H9 (cell line): ENCODE measurements at regions not wholly inside any gene's neighbourhood (a gene's known extent, or its start where the extent isn't known, plus 50 kb on each side); places are given as distances from the start of the nearest gene placed in this dataset.

ENCODE experiments used
- DNase-seq: peaks from one replicate; pipeline ENCODE4 v3.0.0-alpha.2; 2017
- H2AFZ ChIP-seq: one replicate; pipeline ENCODE4 v1.6.1; 2013; ENCODE audit warnings: mild to moderate bottlenecking, low read length, control low read depth, moderate library complexity
- H2AK5ac ChIP-seq: 2 replicates; pipeline ENCODE4 v1.6.1; 2013; ENCODE audit warnings: low read length, control low read depth, mixed read lengths; ENCODE audit not compliant: insufficient read length
- H2BK120ac ChIP-seq: one replicate; pipeline ENCODE4 v1.6.1; 2013; ENCODE audit warnings: low read depth, mild to moderate bottlenecking, low read length, control low read depth, inconsistent platforms; ENCODE audit not compliant: poor library complexity, severe bottlenecking
- H2BK12ac ChIP-seq: 2 replicates; pipeline ENCODE4 v1.6.1; 2013; ENCODE audit warnings: low read length, control low read depth, mixed read lengths, low read depth; ENCODE audit not compliant: insufficient read length
- H2BK15ac ChIP-seq: 2 replicates; pipeline ENCODE4 v1.6.1; 2013; ENCODE audit warnings: low read depth, low read length, control low read depth
- H2BK20ac ChIP-seq: one replicate; pipeline ENCODE4 v1.6.1; 2013; ENCODE audit warnings: low read depth, mild to moderate bottlenecking, low read length, control low read depth, inconsistent platforms; ENCODE audit not compliant: poor library complexity, severe bottlenecking
- H2BK5ac ChIP-seq: 2 replicates; pipeline ENCODE4 v1.6.1; 2013; ENCODE audit warnings: low read length, control low read depth, mixed read lengths; ENCODE audit not compliant: insufficient read length
- H3K14ac ChIP-seq: 2 replicates; pipeline ENCODE4 v1.6.1; 2013; ENCODE audit warnings: low read length, control low read depth; ENCODE audit not compliant: insufficient read depth
- H3K18ac ChIP-seq: 2 replicates; pipeline ENCODE4 v1.6.1; 2013; ENCODE audit warnings: low read depth, mild to moderate bottlenecking, mixed read lengths, low read length, control low read depth; ENCODE audit not compliant: insufficient read length
- H3K23ac ChIP-seq: 2 replicates; pipeline ENCODE4 v1.6.1; 2013; ENCODE audit warnings: low read length, control low read depth, mixed read lengths, low read depth; ENCODE audit not compliant: insufficient read length
- H3K23me2 ChIP-seq: 2 replicates; pipeline ENCODE4 v1.6.1; 2013; ENCODE audit warnings: low read depth, mild to moderate bottlenecking, mixed read lengths, low read length, control low read depth; ENCODE audit not compliant: insufficient read length, poor library complexity, severe bottlenecking
- H3K27ac ChIP-seq: 2 replicates; pipeline ENCODE4 v1.5.1; 2013; ENCODE audit warnings: low read length, control low read depth, mixed read lengths, low read depth; ENCODE audit not compliant: insufficient read length
- H3K27me3 ChIP-seq: 2 replicates; pipeline ENCODE4 v1.6.1; 2013; ENCODE audit warnings: low read length, control low read depth, inconsistent platforms; ENCODE audit not compliant: insufficient read depth
- H3K4ac ChIP-seq: 2 replicates; pipeline ENCODE4 v1.6.1; 2013; ENCODE audit warnings: low read depth, mild to moderate bottlenecking, control low read depth, inconsistent platforms, low read length, moderate library complexity
- H3K4me1 ChIP-seq: 2 replicates; pipeline ENCODE4 v1.6.1; 2013; ENCODE audit warnings: low read length, control low read depth, inconsistent platforms; ENCODE audit not compliant: insufficient read depth
- H3K4me2 ChIP-seq: 2 replicates; pipeline ENCODE4 v1.6.1; 2013; ENCODE audit warnings: low read length, control low read depth, mixed read lengths; ENCODE audit not compliant: insufficient read length, insufficient read depth
- H3K56ac ChIP-seq: 2 replicates; pipeline ENCODE4 v1.6.1; 2013; ENCODE audit warnings: low read depth, mild to moderate bottlenecking, mixed read lengths, low read length, control low read depth; ENCODE audit not compliant: insufficient read length
- H3K79me1 ChIP-seq: 2 replicates; pipeline ENCODE4 v1.6.1; 2013; ENCODE audit warnings: low read depth, mild to moderate bottlenecking, moderate library complexity, low read length, control low read depth, inconsistent platforms; ENCODE audit not compliant: insufficient read depth, poor library complexity, severe bottlenecking
- H3K79me2 ChIP-seq: 2 replicates; pipeline ENCODE4 v1.6.1; 2013; ENCODE audit warnings: low read length, control low read depth, inconsistent platforms; ENCODE audit not compliant: insufficient read depth
- H3K9ac ChIP-seq: 2 replicates; pipeline ENCODE4 v1.6.1; 2013; ENCODE audit warnings: low read length, control low read depth, mixed read lengths; ENCODE audit not compliant: insufficient read length; ENCODE audit errors: extremely low read depth
- H3K9me3 ChIP-seq: one replicate; pipeline ENCODE4 v1.6.1; 2013; ENCODE audit warnings: low read depth, low read length, inconsistent platforms; ENCODE audit not compliant: control insufficient read depth
- H3T11ph ChIP-seq: one replicate; pipeline ENCODE4 v1.6.1; 2013; ENCODE audit warnings: mild to moderate bottlenecking, low read length, control low read depth, inconsistent platforms
- H4K20me1 ChIP-seq: one replicate; pipeline ENCODE4 v1.6.1; 2013; ENCODE audit not compliant: control insufficient read depth, insufficient read length, insufficient read depth
- H4K5ac ChIP-seq: 2 replicates; pipeline ENCODE4 v1.6.1; 2013; ENCODE audit warnings: low read depth, mild to moderate bottlenecking, mixed read lengths, low read length, control low read depth; ENCODE audit not compliant: insufficient read length
- H4K8ac ChIP-seq: replicated peaks from 2 replicates; pipeline ENCODE4 v1.6.1; 2013; ENCODE audit warnings: low read length, control low read depth, mixed read lengths, low read depth; ENCODE audit not compliant: insufficient read length
- H4K91ac ChIP-seq: 2 replicates; pipeline ENCODE4 v1.6.1; 2013; ENCODE audit warnings: low read depth, mild to moderate bottlenecking, moderate library complexity, mixed read lengths, low read length, control low read depth; ENCODE audit not compliant: insufficient read length
- H3K27ac Mint-ChIP-seq, 3 experiments: 2 replicates in 2 of 3; 3 replicates in 1 of 3; pipeline ENCODE4 v1.8.0; 2020 to 2021; ENCODE audit warnings: mixed read lengths in 3 of 3, mild to moderate bottlenecking in 1 of 3, moderate library complexity in 1 of 3
- H3K27me3 Mint-ChIP-seq: 2 replicates; pipeline ENCODE4 v1.8.0; 2021; ENCODE audit warnings: low read depth, mild to moderate bottlenecking, moderate library complexity, mixed read lengths
- H3K36me3 Mint-ChIP-seq, 3 experiments: 2 replicates in 2 of 3; 3 replicates in 1 of 3; pipeline ENCODE4 v1.8.0; 2020 to 2021; ENCODE audit warnings: low read depth in 3 of 3, mixed read lengths in 3 of 3; ENCODE audit not compliant: insufficient read depth in 1 of 3
- H3K4me1 Mint-ChIP-seq, 2 experiments: 2 replicates each; pipeline ENCODE4 v1.8.0; 2020; ENCODE audit warnings: mixed read lengths in 2 of 2
- H3K4me3 Mint-ChIP-seq, 2 experiments: 2 replicates in 1 of 2; 3 replicates in 1 of 2; pipeline ENCODE4 v1.8.0; 2020 to 2021; ENCODE audit warnings: mild to moderate bottlenecking in 2 of 2, mixed read lengths in 2 of 2, moderate library complexity in 1 of 2
- H3K9me3 Mint-ChIP-seq, 2 experiments: 2 replicates in 1 of 2; 3 replicates in 1 of 2; pipeline ENCODE4 v1.8.0; 2020; ENCODE audit warnings: mild to moderate bottlenecking in 2 of 2, mixed read lengths in 2 of 2, moderate library complexity in 1 of 2
- CTCF ChIP-seq: fragments of 200-600 bp; sonication (generic); conservative IDR thresholded peaks from 3 replicates; pipeline ENCODE4 v1.8.0; 2021; ENCODE audit warnings: antibody characterized with exemption, mild to moderate bottlenecking
- WGBS: extraction: QIAGEN DNeasy Blood & Tissue Kit; methylation state at CpG from one replicate; pipeline ENCODE4 v1.1.7; 2013; ENCODE audit warnings: missing lambda C conversion rate, low lambda C conversion rate, mixed read lengths; ENCODE audit not compliant: insufficient read length; ENCODE audit errors: extremely low coverage; 5-methylcytosine and 5-hydroxymethylcytosine counted together

GRCh38 chr7:27367179-27367932 is 124.8 kb downstream of the EVX1 start:
- Histone ChIP-seq H3K9ac (no peak overlapping the region), H3K14ac (no peak overlapping the region), H4K91ac (no peak overlapping the region), H3K4ac (no peak overlapping the region), H2BK5ac (no peak overlapping the region), H2BK15ac (no peak overlapping the region), H4K5ac (no peak overlapping the region), H3K9me3 (no peaks in the 10 kb centered on the region), H3T11ph (no peak overlapping the region), H2BK12ac (no peak overlapping the region), H3K4me2 (no peak overlapping the region), H3K56ac (no peak overlapping the region), H3K23me2 (no peaks in the 10 kb centered on the region), H2BK20ac (no peak overlapping the region), H2BK120ac (no peak overlapping the region), H3K27me3 (no peaks in the 10 kb centered on the region), H3K79me1 (no peaks in the 10 kb centered on the region), H3K79me2 (no peaks in the 10 kb centered on the region), H4K8ac (no peak overlapping the region), H2AFZ (no peak overlapping the region), H3K18ac (no peak overlapping the region), H3K23ac (no peak overlapping the region), H4K20me1 (no peaks in the 10 kb centered on the region), H3K27ac (no peak overlapping the region), H3K4me1 (peaks cover 4% of the 10 kb centered on the region; the same call in 1 of the 2 replicates), H2AK5ac (no peak overlapping the region)
- Mint-ChIP-seq H3K4me1 (peaks cover 5% of the 10 kb centered on the region in 2 experiments), H3K27ac (no peak overlapping the region), H3K9me3 (no peaks in the 10 kb centered on the region), H3K27me3 (peaks cover 6% of the 10 kb centered on the region; the same call in 1 of the 2 replicates), H3K4me3 (no peak overlapping the region), H3K36me3 (no peaks in the 10 kb centered on the region)
- TF ChIP-seq CTCF, result peak; percentile 31; the same call in 2 of the 3 replicates
- no peak for DNase-seq
- WGBS, result no CpG with 5 or more reads among the region's 4 CpGs
